Testis (tissue), 2 donors: ENCODE measurements at regions not wholly inside any gene's neighbourhood (a gene's known extent, or its start where the extent isn't known, plus 50 kb on each side); places are given as distances from the start of the nearest gene placed in this dataset.

ENCODE experiments used
- DNase-seq: peaks from one replicate; pipeline ENCODE4 v3.0.0-alpha.2; 2019
- H3K27ac ChIP-seq, 2 donors: fragments of 200-600 bp; sonication (generic); one replicate each; pipeline ENCODE4 v1.5.1; 2019
- H3K27me3 ChIP-seq: fragments of 200-600 bp; sonication (generic); one replicate; pipeline ENCODE4 v1.5.1; 2019
- H3K36me3 ChIP-seq: fragments of 200-600 bp; sonication (generic); one replicate; pipeline ENCODE4 v1.5.1; 2017; ENCODE audit warnings: low read depth; ENCODE audit errors: missing control alignments
- H3K4me1 ChIP-seq: fragments of 200-600 bp; sonication (generic); one replicate; pipeline ENCODE4 v1.5.1; 2019
- H3K4me3 ChIP-seq, 2 donors: fragments of 200-600 bp; sonication (generic); one replicate each; pipeline ENCODE4 v1.5.1; 2017 to 2019
- H3K9me3 ChIP-seq: fragments of 200-600 bp; sonication (generic); one replicate; pipeline ENCODE4 v1.5.1; 2017
- POLR2A ChIP-seq: fragments of 450-650 bp; IDR thresholded peaks from one replicate; pipeline ENCODE4 v1.6.1; 2017; ENCODE audit warnings: antibody characterized with exemption, mild to moderate bottlenecking, moderate library complexity
- WGBS, 2 donors: methylation state at CpG; one replicate each; pipeline ENCODE4 v1.1.5; 2018; 5-methylcytosine and 5-hydroxymethylcytosine counted together
- intact Hi-C: fragments of 100-400 bp; cut with DNase I; formaldehyde crosslinking; loops from one replicate; pipeline ENCODE4 v1.15.1; 2023; ENCODE audit warnings: low total_unique reads
- TF ChIP-seq, protein P1 (sequence below), 3 experiments: fragments of 450-650 bp in 2 of 3; fragments of 200-600 bp in 1 of 3; sonication (generic) in 1 of 3; IDR thresholded peaks; one replicate each; pipeline ENCODE4 v1.5.1; 2016 to 2019; ENCODE audit warnings: antibody characterized with exemption in 3 of 3, mild to moderate bottlenecking in 2 of 3, moderate library complexity in 1 of 3

DNA sequence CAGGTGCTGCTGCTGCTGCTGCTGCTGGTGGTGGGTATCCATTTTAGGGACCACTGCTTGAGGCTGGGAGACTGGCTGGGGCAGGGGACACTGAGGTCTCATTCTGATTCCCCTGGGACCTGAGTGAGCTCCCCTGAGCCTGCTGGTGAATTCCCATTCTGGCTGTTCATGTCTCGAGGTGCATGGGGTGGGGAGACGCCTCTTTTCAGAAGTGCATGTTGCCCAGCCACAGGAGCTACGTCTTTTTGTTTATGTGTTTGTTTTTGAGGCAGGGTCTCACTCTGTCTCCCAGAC is 133.4 kb downstream of the RHOU start:
- Histone ChIP-seq H3K4me1 (no peaks in the 10 kb centered on the region), H3K27ac (no peak overlapping the region), H3K4me3 (no peak overlapping the region), H3K36me3 (no peaks in the 10 kb centered on the region), H3K27me3 (no peaks in the 10 kb centered on the region), H3K9me3 (no peaks in the 10 kb centered on the region)
- intact Hi-C loops, result no loop called here
- WGBS, 2 donors, result 96 to 100% methylated on average over 3 of the region's 3 CpGs
- TF ChIP-seq, protein P1, sequence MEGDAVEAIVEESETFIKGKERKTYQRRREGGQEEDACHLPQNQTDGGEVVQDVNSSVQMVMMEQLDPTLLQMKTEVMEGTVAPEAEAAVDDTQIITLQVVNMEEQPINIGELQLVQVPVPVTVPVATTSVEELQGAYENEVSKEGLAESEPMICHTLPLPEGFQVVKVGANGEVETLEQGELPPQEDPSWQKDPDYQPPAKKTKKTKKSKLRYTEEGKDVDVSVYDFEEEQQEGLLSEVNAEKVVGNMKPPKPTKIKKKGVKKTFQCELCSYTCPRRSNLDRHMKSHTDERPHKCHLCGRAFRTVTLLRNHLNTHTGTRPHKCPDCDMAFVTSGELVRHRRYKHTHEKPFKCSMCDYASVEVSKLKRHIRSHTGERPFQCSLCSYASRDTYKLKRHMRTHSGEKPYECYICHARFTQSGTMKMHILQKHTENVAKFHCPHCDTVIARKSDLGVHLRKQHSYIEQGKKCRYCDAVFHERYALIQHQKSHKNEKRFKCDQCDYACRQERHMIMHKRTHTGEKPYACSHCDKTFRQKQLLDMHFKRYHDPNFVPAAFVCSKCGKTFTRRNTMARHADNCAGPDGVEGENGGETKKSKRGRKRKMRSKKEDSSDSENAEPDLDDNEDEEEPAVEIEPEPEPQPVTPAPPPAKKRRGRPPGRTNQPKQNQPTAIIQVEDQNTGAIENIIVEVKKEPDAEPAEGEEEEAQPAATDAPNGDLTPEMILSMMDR (IDR thresholded peaks at IDR 0.05), result no peak
- TF ChIP-seq POLR2A, result no peak
- no peak for DNase-seq

- no peaks in the 10 kb centered on the region for H3K9me3 ChIP-seq
- no peaks in the 10 kb centered on the region for H3K4me1 ChIP-seq
- intact Hi-C loops, result no loop called here
- DNase-seq, result no peak
- no peak overlapping the region for H3K27ac ChIP-seq
- 91 to 99% methylated on average over 7 of the region's 7 CpGs for WGBS, 2 donors
- TF ChIP-seq, protein P1 (IDR thresholded peaks at IDR 0.05), result no peak
- no peak for TF ChIP-seq POLR2A
- no peaks in the 10 kb centered on the region for H3K27me3 ChIP-seq
- no peaks in the 10 kb centered on the region for H3K36me3 ChIP-seq
- H3K4me3 ChIP-seq, result no peak overlapping the region
Observed at GRCh38 chr1:228869312-228869824, 134.1 kb downstream of the RHOU start.

GRCh38 chr1:228870041-228870713 is 134.9 kb downstream of the RHOU start:
- TF ChIP-seq, protein P1 (IDR thresholded peaks at IDR 0.05), result no peak
- TF ChIP-seq POLR2A, result no peak
- Histone ChIP-seq H3K4me1 (no peaks in the 10 kb centered on the region), H3K4me3 (no peak overlapping the region), H3K27ac (no peak overlapping the region), H3K36me3 (no peaks in the 10 kb centered on the region), H3K9me3 (no peaks in the 10 kb centered on the region), H3K27me3 (no peaks in the 10 kb centered on the region)
- DNase-seq, result no peak
- intact Hi-C loops, result no loop called here
- 88 to 90% methylated on average over 9 of the region's 9 CpGs for WGBS, 2 donors

GRCh38 chr1:228871314-228872061 is 136.2 kb downstream of the RHOU start:
- DNase-seq, result no peak

More at GRCh38 chr1:228871314-228872061, 136.2 kb downstream of the RHOU start:
- Histone ChIP-seq H3K36me3 (no peaks in the 10 kb centered on the region), H3K4me3 (no peak overlapping the region), H3K4me1 (no peaks in the 10 kb centered on the region), H3K27ac (no peak overlapping the region), H3K9me3 (no peaks in the 10 kb centered on the region), H3K27me3 (no peaks in the 10 kb centered on the region)
- intact Hi-C loops, result no loop called here
- no peak for TF ChIP-seq POLR2A
- TF ChIP-seq, protein P1 (IDR thresholded peaks at IDR 0.05), result no peak
- WGBS, 2 donors, result 70 to 72% methylated on average over 8 of the region's 8 CpGs
